ENCODE measurements at regions not wholly inside any gene's neighbourhood (a gene's known extent, or its start where the extent isn't known, plus 50 kb on each side); places are given as distances from the start of the nearest gene placed in this dataset.

DNA sequence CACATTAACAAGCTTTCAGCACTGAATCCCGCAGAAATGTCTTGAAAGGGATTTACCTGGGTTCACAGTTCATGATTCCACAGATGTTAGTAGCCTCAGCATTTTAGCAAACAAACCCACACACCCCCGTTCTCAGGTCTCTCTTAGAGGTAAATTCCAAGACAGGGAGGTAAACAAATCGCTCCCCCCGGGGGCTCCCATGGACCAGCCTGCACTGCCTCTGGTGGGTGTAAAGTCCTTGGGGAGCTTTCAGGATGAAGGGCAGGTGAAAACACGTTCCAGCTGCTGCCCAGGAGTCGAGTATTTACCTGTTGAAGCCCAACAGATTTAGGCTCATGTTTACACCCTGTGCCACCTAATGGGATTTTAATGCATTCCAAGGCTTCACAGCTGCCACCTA, 187.0 kb upstream of the FOXQ1 start:
- Histone ChIP-seq H3K9me2 (replicated peaks; ENCODE audit: insufficient read depth, low read length) (no peaks in the 10 kb centered on the region), H3K79me2 (ENCODE audit: low read length) (no peaks in the 10 kb centered on the region), H3K4me1 (ENCODE audit: low read length) (no peaks in the 10 kb centered on the region), H3K4me2 (ENCODE audit: low read depth, low read length) (no peak overlapping the region), H2AFZ (ENCODE audit: low read length) (no peak overlapping the region), H3K36me3 (replicated peaks; ENCODE audit: insufficient read depth, low read length) (no peaks in the 10 kb centered on the region), H3K9ac (ENCODE audit: low read length) (no peak overlapping the region), H3K27ac (ENCODE audit: low read length) (no peak overlapping the region), H4K20me1 (ENCODE audit: insufficient read depth, low read length) (no peaks in the 10 kb centered on the region), H3K4me3 (ENCODE audit: low read length) (no peak overlapping the region), H3K9me3 (replicated peaks; ENCODE audit: insufficient read depth, low read length) (no peaks in the 10 kb centered on the region), H3F3A (ENCODE audit: insufficient read depth, low read length) (no peaks in the 10 kb centered on the region), H3K27me3 (replicated peaks; ENCODE audit: insufficient read depth, low read length) (no peaks in the 10 kb centered on the region)
- DNase-seq: no peak
- TF ChIP-seq EZH2 (optimal IDR thresholded peaks at IDR 0.05; ENCODE audit: low read depth, low read length): no peak
- TF ChIP-seq EZH2phosphoT487 (IDR thresholded peaks at IDR 0.05; ENCODE audit: low read length): no peak
- no peak for TF ChIP-seq CTCF (IDR thresholded peaks at IDR 0.05; ENCODE audit: low read length)

DNA sequence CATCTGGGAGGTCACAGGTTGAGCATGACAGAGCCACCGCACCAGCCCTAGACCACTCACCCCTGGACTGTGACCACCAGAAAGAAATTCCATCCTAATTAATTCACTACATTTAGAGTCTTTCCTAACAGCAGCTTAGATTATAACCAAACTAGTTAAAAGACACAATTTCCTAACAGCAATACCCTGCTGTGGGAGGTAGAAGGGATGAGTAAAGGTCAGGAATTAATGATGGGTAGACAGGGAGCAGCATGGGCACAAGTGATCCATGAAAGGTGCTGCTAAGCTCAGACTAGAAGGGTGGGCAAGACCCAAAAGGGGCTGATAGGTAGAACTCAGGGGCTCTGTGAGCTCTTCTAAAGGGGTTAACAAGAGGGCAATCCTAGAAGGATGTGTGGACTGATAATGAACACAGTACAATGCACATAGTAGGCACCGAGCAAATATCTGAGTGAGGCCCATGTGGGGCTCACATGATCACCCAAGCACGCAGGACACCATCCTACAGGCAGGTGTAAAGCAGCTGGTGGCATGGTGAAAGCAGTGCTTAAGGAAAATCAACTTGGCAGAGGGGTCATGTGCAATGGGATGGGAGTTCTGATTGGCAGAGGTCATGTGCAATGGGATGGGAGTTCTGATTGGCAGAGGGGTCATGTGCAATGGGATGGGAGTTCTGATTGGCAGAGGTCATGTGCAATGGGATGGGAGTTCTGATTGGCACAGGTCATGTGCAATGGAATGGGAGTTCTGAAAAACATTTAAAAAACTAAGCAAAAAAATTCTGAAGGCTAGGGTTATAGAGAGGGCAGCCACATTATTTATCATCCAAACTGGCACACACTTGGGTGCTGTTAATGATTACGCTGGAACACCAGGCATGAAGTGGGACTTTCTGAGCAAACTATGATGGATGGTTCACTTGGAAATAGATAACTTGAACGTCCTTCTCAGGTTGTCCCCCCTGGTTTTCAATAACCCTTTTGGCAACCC, 188.2 kb upstream of the FOXQ1 start:
- H3K9me2 ChIP-seq (replicated peaks; ENCODE audit: insufficient read depth, low read length): no peaks in the 10 kb centered on the region
- H3K27me3 ChIP-seq (replicated peaks; ENCODE audit: insufficient read depth, low read length): no peaks in the 10 kb centered on the region
- no peak overlapping the region for H3K9ac ChIP-seq (ENCODE audit: low read length)
- no peaks in the 10 kb centered on the region for H3K79me2 ChIP-seq (ENCODE audit: low read length)
- H3K27ac ChIP-seq (ENCODE audit: low read length): no peak overlapping the region
- no peaks in the 10 kb centered on the region for H3K9me3 ChIP-seq (replicated peaks; ENCODE audit: insufficient read depth, low read length)
- H4K20me1 ChIP-seq (ENCODE audit: insufficient read depth, low read length): no peaks in the 10 kb centered on the region
- no peaks in the 10 kb centered on the region for H3F3A ChIP-seq (ENCODE audit: insufficient read depth, low read length)
- H3K4me1 ChIP-seq (ENCODE audit: low read length): no peaks in the 10 kb centered on the region
- no peak overlapping the region for H3K4me2 ChIP-seq (ENCODE audit: low read depth, low read length)
- no peaks in the 10 kb centered on the region for H3K36me3 ChIP-seq (replicated peaks; ENCODE audit: insufficient read depth, low read length)
- no peak overlapping the region for H3K4me3 ChIP-seq (ENCODE audit: low read length)
- TF ChIP-seq EZH2 (optimal IDR thresholded peaks at IDR 0.05; ENCODE audit: low read depth, low read length): no peak
- no peak for TF ChIP-seq EZH2phosphoT487 (IDR thresholded peaks at IDR 0.05; ENCODE audit: low read length)
- no peak for TF ChIP-seq CTCF (IDR thresholded peaks at IDR 0.05; ENCODE audit: low read length)
- DNase-seq: no peak
- no peak overlapping the region for H2AFZ ChIP-seq (ENCODE audit: low read length)

DNA sequence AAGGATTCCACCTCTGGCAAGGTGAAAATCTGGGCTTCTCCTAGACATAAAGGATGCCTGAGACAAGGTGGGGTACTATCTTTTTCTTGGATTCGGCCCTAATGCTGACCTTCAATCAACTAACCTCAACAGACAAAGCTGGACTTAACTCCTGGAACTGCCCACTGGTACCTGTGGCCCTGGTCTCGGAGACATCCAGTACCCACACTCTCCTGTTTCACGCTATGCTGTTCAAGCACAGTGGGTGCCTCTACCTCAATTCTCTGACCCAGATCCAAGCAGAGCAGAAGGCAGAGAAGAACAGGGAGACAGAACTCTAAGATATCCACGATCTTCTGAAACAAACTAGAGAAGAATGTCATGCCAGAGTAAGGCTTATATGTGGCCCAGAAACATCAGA, 189.8 kb upstream of the FOXQ1 start:
- Histone ChIP-seq H3K27ac (ENCODE audit: low read length) (no peak overlapping the region), H3K79me2 (ENCODE audit: low read length) (no peaks in the 10 kb centered on the region), H3K4me1 (ENCODE audit: low read length) (no peaks in the 10 kb centered on the region), H3F3A (ENCODE audit: insufficient read depth, low read length) (no peaks in the 10 kb centered on the region), H3K9ac (ENCODE audit: low read length) (no peak overlapping the region), H2AFZ (ENCODE audit: low read length) (no peak overlapping the region), H3K9me2 (replicated peaks; ENCODE audit: insufficient read depth, low read length) (no peaks in the 10 kb centered on the region), H3K36me3 (replicated peaks; ENCODE audit: insufficient read depth, low read length) (no peaks in the 10 kb centered on the region), H3K4me2 (ENCODE audit: low read depth, low read length) (no peak overlapping the region), H3K27me3 (replicated peaks; ENCODE audit: insufficient read depth, low read length) (no peaks in the 10 kb centered on the region), H3K4me3 (ENCODE audit: low read length) (no peak overlapping the region), H4K20me1 (ENCODE audit: insufficient read depth, low read length) (no peaks in the 10 kb centered on the region), H3K9me3 (replicated peaks; ENCODE audit: insufficient read depth, low read length) (no peaks in the 10 kb centered on the region)
- DNase-seq: no peak
- TF ChIP-seq EZH2 (optimal IDR thresholded peaks at IDR 0.05; ENCODE audit: low read depth, low read length) (no peak), EZH2phosphoT487 (IDR thresholded peaks at IDR 0.05; ENCODE audit: low read length) (no peak), CTCF (IDR thresholded peaks at IDR 0.05; ENCODE audit: low read length) (no peak)

Measured in MM.1S (cell line).